AG09309 (cell line): ENCODE measurements at regions not wholly inside any gene's neighbourhood (a gene's known extent, or its start where the extent isn't known, plus 50 kb on each side); places are given as distances from the start of the nearest gene placed in this dataset.

Experiments
- DNase-seq: peaks from one replicate; pipeline ENCODE4 v3.0.0-alpha.2; 2010; ENCODE audit warnings: low read depth
- H3K4me3 ChIP-seq: 2 replicates; pipeline ENCODE4 v1.5.1; 2011; ENCODE audit warnings: mild to moderate bottlenecking, low read depth, low read length, moderate library complexity; ENCODE audit not compliant: control insufficient read depth
- TF ChIP-seq, protein P1 (sequence below): IDR thresholded peaks from 2 replicates; pipeline ENCODE4 v1.5.1; 2011; ENCODE audit warnings: mild to moderate bottlenecking, low read depth, low read length, inconsistent platforms; ENCODE audit not compliant: insufficient read depth, control insufficient read depth; ENCODE audit errors: missing control alignments

DNA sequence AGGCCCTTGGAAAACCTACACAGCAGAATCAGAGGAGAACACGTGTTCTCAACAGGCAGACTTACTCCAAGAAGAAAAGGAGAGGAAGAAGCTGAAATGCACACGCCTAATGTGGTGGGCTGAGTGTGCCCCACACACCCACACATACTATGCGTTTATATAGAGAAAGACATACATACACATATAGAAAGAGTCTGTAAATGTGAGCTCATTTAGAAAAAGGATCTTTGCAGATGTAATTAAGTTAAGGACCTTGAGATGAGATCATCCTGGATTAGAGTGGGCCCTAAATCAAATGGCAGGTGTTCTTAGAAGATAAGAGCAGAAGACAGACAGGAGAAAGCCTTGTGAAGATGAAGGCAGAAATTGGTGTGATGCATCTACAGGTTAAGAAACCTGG, 87.2 kb upstream of the KLF3 start:
- no peak for DNase-seq
- TF ChIP-seq, protein P1, sequence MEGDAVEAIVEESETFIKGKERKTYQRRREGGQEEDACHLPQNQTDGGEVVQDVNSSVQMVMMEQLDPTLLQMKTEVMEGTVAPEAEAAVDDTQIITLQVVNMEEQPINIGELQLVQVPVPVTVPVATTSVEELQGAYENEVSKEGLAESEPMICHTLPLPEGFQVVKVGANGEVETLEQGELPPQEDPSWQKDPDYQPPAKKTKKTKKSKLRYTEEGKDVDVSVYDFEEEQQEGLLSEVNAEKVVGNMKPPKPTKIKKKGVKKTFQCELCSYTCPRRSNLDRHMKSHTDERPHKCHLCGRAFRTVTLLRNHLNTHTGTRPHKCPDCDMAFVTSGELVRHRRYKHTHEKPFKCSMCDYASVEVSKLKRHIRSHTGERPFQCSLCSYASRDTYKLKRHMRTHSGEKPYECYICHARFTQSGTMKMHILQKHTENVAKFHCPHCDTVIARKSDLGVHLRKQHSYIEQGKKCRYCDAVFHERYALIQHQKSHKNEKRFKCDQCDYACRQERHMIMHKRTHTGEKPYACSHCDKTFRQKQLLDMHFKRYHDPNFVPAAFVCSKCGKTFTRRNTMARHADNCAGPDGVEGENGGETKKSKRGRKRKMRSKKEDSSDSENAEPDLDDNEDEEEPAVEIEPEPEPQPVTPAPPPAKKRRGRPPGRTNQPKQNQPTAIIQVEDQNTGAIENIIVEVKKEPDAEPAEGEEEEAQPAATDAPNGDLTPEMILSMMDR = no peak

DNA sequence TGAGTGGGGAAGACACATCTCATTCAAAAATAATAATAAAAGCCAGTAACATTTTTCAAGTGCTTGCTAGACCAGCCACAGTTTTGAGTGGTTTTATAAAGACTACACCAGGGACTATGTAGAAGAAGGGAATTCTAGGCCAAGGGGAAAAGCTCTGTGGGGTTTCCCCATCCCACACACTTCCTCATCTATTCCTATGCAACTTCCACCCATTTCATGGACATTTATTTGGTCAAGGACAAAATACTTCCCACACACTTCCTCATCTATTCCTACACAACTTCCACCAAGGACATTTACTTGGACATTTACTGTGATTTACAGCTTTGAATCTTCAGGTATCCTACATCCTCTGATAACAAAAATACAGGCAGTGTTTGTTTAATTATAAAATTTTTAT, 86.5 kb upstream of the KLF3 start:
- H3K4me3 ChIP-seq = no peak overlapping the region
- no peak for DNase-seq
- TF ChIP-seq, protein P1 = no peak

More for the DNA sequence above, 87.2 kb upstream of the KLF3 start:
- H3K4me3 ChIP-seq = no peak overlapping the region

DNA sequence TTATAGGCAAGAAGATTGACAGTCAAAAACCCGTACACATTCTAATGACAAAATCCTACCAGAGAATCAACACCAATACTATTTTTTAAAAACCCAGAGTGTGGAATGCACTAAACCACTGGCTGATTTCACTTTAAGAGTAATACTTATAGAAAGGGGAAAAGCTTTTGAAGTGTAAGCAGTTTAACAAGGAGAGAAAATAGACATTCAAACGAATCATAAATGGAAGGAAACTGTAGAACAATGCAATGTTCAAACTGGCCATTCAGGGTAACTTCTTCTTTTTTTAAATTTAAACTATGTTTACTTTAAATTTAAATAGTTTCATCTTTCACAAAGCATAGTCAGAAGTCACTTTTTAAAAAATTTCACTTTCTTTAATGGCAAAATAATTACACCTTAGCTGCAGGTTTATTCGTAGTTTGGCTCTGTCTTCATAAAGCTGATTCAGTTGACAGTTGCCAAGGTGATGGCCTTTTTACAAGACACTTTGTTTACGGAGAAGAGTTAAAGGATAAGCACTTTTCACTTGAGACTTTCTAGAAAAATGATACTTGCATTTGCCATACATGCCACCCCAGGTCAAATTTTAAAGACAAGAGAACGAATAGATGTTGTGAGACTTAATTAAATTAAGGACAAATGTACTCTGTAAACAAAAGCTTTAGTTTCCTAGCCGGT, 82.4 kb upstream of the KLF3 start:
- H3K4me3 ChIP-seq = no peak overlapping the region
- no peak for DNase-seq
- TF ChIP-seq, protein P1 = no peak

DNA sequence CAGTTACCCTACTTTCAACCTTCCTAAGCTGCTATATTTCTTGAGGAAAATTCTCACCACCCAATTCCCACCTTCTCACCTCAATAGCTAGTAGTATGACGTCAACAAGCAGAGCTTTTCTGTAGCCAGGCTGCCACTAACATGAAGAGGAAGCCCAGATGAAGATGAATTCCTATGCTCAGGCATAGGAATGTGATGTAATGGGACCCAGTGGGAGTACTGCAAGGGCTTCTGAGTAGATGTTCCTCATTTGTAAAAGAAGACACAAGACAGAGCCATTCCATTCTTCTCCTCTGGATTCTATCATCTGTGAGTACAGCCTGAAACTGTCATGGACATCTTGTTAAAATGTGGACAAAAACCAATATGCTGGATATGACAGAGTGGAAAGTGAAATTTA, 81.6 kb upstream of the KLF3 start:
- no peak overlapping the region for H3K4me3 ChIP-seq
- TF ChIP-seq, protein P1 = no peak
- no peak for DNase-seq

DNA sequence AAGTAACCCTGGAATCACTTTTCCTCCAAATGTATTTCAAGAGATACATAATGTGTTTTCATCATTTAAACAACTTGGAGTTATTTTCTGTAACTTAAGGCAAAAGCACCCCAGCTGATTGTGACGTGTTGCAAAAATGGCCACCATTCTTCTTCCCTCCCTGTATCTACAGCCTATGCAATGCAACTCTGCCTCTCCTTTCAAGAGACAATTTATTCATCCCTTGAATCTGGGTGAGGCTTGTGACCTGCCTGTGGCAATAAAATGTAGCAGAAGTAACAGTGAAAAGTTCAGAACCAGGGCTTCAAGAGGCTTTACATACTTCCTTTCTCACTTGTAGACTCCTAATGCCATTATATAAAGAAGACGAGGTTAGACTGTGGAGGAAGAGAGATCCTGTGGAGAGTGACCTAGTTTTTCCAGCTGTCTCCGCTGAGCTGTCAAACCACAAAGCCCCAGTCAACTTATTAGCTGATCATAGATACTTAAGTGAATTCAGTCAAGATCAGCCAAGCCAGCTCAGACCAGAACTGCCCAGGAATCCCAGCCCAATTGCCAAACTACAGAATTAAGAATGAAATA, 81.0 kb upstream of the KLF3 start:
- TF ChIP-seq, protein P1 = no peak
- no peak overlapping the region for H3K4me3 ChIP-seq
- DNase-seq = no peak

DNA sequence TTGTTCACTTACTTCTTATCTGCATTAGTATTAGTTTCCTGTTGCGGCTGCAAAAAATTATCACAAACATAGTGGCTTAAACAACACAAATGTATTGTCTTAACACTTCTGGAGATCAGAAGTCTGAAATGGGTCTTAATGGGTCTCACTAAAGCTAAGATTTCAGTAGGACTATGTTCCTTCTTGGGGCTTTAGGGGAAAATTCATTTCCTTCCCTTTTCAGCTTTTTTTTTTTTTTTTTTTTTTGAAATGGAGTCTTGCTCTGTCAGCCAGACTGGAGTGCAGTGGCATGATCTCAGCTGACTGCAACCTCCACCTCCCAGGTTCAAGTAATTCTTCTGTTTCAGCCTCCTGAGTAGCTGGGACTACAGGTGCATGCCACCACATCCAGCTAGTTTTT, 78.1 kb upstream of the KLF3 start:
- DNase-seq = no peak
- no peak overlapping the region for H3K4me3 ChIP-seq
- TF ChIP-seq, protein P1 = no peak

DNA sequence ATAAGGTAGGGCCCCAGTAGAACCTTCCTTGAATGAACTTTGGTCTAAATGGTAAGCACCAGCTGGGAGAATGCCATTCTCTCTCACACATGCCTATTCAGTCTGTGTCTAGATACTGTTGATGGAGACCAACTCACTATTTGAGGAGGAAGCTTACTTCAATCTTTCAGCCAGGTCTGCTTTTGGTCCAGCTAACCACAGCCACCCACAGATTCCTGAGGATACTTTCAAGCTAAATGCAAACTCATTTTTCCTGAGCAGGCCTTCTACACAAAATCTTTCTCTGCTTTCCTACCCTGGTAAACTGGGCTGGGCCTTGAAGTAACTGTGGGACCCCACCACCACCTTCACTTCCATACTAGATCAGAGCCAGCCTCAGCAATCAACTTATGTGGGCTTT, 76.9 kb upstream of the KLF3 start:
- TF ChIP-seq, protein P1 = no peak
- no peak for DNase-seq
- H3K4me3 ChIP-seq = no peak overlapping the region
